ENCODE measurements at regions not wholly inside any gene's neighbourhood (a gene's known extent, or its start where the extent isn't known, plus 50 kb on each side); places are given as distances from the start of the nearest gene placed in this dataset.

- Histone ChIP-seq H3K27me3 (ENCODE audit: control insufficient read depth in 1 of 2, insufficient read depth in 2 of 2, low read length in 2 of 2) (peaks cover 0 to 3% of the 10 kb centered on the region in 2 experiments; a peak in 1 of 5 replicates), H3K4me1 (ENCODE audit: insufficient read depth, low read length) (no peaks in the 10 kb centered on the region), H3K4me3 (replicated peaks in 1 of 3; ENCODE audit: insufficient read depth in 1 of 3, low read depth in 2 of 3, low read length in 3 of 3) (no peak overlapping the region), H4K20me1 (ENCODE audit: insufficient read depth, low read length) (no peaks in the 10 kb centered on the region), H3K79me2 (ENCODE audit: insufficient read depth, low read length) (no peaks in the 10 kb centered on the region), H2AFZ (ENCODE audit: low read length) (no peak overlapping the region), H3K9ac (ENCODE audit: insufficient read depth, low read depth, low read length) (no peak overlapping the region), H3K36me3 (replicated peaks in 1 of 2; ENCODE audit: control insufficient read depth in 1 of 2, insufficient read depth in 2 of 2, low read length in 2 of 2) (no peaks in the 10 kb centered on the region), H3K4me2 (ENCODE audit: low read depth, low read length) (no peak overlapping the region), H3K27ac (ENCODE audit: extremely low read length, insufficient read depth, low read length) (no peak overlapping the region), H3K9me3 (ENCODE audit: low read length) (no peaks in the 10 kb centered on the region)
- intact Hi-C loops (cut with micrococcal nuclease; ENCODE audit: unreplicated experiment) = no loop called here
- DNase-seq (ENCODE audit: low spot score) (no peak), ATAC-seq (no peak), FAIRE-seq (no peak)
- BruUV-seq (replicated peaks) = no TSS peak
- in situ Hi-C loops (cut with HindIII; ENCODE audit: extremely low pct_ligation_motif_present, low pct_unique_long_range_greater_than_20kb) = no loop called here
- no peak for TF ChIP-seq ZBTB25 (CRISPR knock-in tag; IDR thresholded peaks at IDR 0.05)
- TF ChIP-seq ARID2 (CRISPR knock-in tag; IDR thresholded peaks at IDR 0.05; ENCODE audit: borderline replicate concordance) = no peak
- TF ChIP-seq FLYWCH1 (CRISPR knock-in tag; IDR thresholded peaks at IDR 0.05) = no peak
- TF ChIP-seq SYNCRIP (IDR thresholded peaks at IDR 0.05; ENCODE audit: insufficient read depth, low read depth, low read length) = no peak
- TF ChIP-seq, protein P1, sequence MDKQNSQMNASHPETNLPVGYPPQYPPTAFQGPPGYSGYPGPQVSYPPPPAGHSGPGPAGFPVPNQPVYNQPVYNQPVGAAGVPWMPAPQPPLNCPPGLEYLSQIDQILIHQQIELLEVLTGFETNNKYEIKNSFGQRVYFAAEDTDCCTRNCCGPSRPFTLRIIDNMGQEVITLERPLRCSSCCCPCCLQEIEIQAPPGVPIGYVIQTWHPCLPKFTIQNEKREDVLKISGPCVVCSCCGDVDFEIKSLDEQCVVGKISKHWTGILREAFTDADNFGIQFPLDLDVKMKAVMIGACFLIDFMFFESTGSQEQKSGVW (CRISPR knock-in tag; IDR thresholded peaks at IDR 0.05; ENCODE audit: borderline replicate concordance) = no peak
- no peak for TF ChIP-seq ZFY (CRISPR knock-in tag; IDR thresholded peaks at IDR 0.05)
- TF ChIP-seq, protein P2, sequence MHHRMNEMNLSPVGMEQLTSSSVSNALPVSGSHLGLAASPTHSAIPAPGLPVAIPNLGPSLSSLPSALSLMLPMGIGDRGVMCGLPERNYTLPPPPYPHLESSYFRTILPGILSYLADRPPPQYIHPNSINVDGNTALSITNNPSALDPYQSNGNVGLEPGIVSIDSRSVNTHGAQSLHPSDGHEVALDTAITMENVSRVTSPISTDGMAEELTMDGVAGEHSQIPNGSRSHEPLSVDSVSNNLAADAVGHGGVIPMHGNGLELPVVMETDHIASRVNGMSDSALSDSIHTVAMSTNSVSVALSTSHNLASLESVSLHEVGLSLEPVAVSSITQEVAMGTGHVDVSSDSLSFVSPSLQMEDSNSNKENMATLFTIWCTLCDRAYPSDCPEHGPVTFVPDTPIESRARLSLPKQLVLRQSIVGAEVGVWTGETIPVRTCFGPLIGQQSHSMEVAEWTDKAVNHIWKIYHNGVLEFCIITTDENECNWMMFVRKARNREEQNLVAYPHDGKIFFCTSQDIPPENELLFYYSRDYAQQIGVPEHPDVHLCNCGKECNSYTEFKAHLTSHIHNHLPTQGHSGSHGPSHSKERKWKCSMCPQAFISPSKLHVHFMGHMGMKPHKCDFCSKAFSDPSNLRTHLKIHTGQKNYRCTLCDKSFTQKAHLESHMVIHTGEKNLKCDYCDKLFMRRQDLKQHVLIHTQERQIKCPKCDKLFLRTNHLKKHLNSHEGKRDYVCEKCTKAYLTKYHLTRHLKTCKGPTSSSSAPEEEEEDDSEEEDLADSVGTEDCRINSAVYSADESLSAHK (CRISPR knock-in tag; IDR thresholded peaks at IDR 0.05; ENCODE audit: borderline replicate concordance) = no peak
- TF ChIP-seq, protein P3, sequence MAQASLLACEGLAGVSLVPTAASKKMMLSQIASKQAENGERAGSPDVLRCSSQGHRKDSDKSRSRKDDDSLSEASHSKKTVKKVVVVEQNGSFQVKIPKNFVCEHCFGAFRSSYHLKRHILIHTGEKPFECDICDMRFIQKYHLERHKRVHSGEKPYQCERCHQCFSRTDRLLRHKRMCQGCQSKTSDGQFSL (CRISPR knock-in tag; IDR thresholded peaks at IDR 0.05) = no peak
- ChIA-PET CTCF (ENCODE audit: low intra/inter-chr PET ratio, low total read pairs) (no interaction called here), POLR2A (no interaction called here)
- WGBS (ENCODE audit: low lambda C conversion rate) = 0% methylated on average over 2 of the region's 2 CpGs
These were observed 507.6 kb downstream of the SOX6 start for GRCh38 chr11:15848631-15849168.
